Stimulated activated CD4-positive, alpha-beta T cell treated with anti-CD3 and anti-CD28 coated beads, Interleukin-1b, Interleukin-23, amount 100 ng/mL, for 48 hours (primary cell): ENCODE measurements at regions not wholly inside any gene's neighbourhood (a gene's known extent, or its start where the extent isn't known, plus 50 kb on each side); places are given as distances from the start of the nearest gene placed in this dataset.

Experiments
- DNase-seq: peaks from one replicate; pipeline ENCODE4 v3.0.0-alpha.2; 2020

GRCh38 chr16:49021136-49021535 is 260.5 kb downstream of the CBLN1 start:
- DNase-seq, result no peak

GRCh38 chr16:49020436-49020835 is 261.2 kb downstream of the CBLN1 start:
- DNase-seq, result no peak

- DNase-seq, result no peak
Observed at GRCh38 chr16:49019831-49020230, 261.8 kb downstream of the CBLN1 start.

- DNase-seq, result no peak
Observed at GRCh38 chr16:49019081-49019633, 262.5 kb downstream of the CBLN1 start.

GRCh38 chr16:49018259-49018931 is 263.2 kb downstream of the CBLN1 start:
- DNase-seq, result no peak

- DNase-seq, result no peak
Observed at GRCh38 chr16:49017501-49017900, 264.1 kb downstream of the CBLN1 start.

GRCh38 chr16:49016461-49016860 is 265.2 kb downstream of the CBLN1 start:
- no peak for DNase-seq

- no peak for DNase-seq
Observed at GRCh38 chr16:49015225-49015592, 266.4 kb downstream of the CBLN1 start.

- DNase-seq, result no peak
Observed at GRCh38 chr16:49014277-49015224, 267.1 kb downstream of the CBLN1 start.

GRCh38 chr16:49013727-49014080 is 267.9 kb downstream of the CBLN1 start:
- no peak for DNase-seq

- DNase-seq, result no peak
Observed at GRCh38 chr16:49012961-49013726, 268.5 kb downstream of the CBLN1 start.

GRCh38 chr16:49011901-49012300 is 269.7 kb downstream of the CBLN1 start:
- DNase-seq, result no peak

GRCh38 chr16:49010879-49011278 is 270.8 kb downstream of the CBLN1 start:
- DNase-seq, result no peak

GRCh38 chr16:49010396-49010795 is 271.2 kb downstream of the CBLN1 start:
- DNase-seq, result no peak

- DNase-seq, result no peak
Observed at GRCh38 chr16:49009204-49009603, 272.4 kb downstream of the CBLN1 start.

- no peak for DNase-seq
Observed at GRCh38 chr16:49003992-49004391, 277.6 kb downstream of the CBLN1 start.

GRCh38 chr16:49003022-49003421 is 278.6 kb downstream of the CBLN1 start:
- no peak for DNase-seq

GRCh38 chr16:49000594-49000993 is 281.0 kb downstream of the CBLN1 start:
- no peak for DNase-seq

GRCh38 chr16:48999508-48999907 is 282.1 kb downstream of the CBLN1 start:
- no peak for DNase-seq

GRCh38 chr16:48999044-48999443 is 282.6 kb downstream of the CBLN1 start:
- DNase-seq, result no peak

GRCh38 chr16:48997946-48998345 is 283.7 kb downstream of the CBLN1 start:
- no peak for DNase-seq

GRCh38 chr16:48997081-48997615 is 284.5 kb downstream of the CBLN1 start:
- no peak for DNase-seq

GRCh38 chr16:48978501-48978900 is 303.1 kb downstream of the CBLN1 start:
- DNase-seq, result no peak
